ENCODE measurements at regions not wholly inside any gene's neighbourhood (a gene's known extent, or its start where the extent isn't known, plus 50 kb on each side); places are given as distances from the start of the nearest gene placed in this dataset.

GRCh38 chr15:68512052-68512451 is 66.7 kb upstream of the CORO2B start:
- TF ChIP-seq CTCF (IDR thresholded peaks at IDR 0.05) (no peak), POLR2A (IDR thresholded peaks at IDR 0.05) (no peak)
